Adrenal gland (tissue), 5 donors: ENCODE measurements at regions not wholly inside any gene's neighbourhood (a gene's known extent, or its start where the extent isn't known, plus 50 kb on each side); places are given as distances from the start of the nearest gene placed in this dataset.
"Not testable (repeated sequence)": the region's sequence is repeated elsewhere in the genome, so short reads cannot be mapped to it uniquely, and the experiment has no call there.

ENCODE experiments used
- POLR2A ChIP-seq, 2 donors: fragments of 450-650 bp; IDR thresholded peaks; one replicate each; pipeline ENCODE4 v1.6.1; 2017; ENCODE audit warnings: antibody characterized with exemption in 2 of 2, mild to moderate bottlenecking in 2 of 2, moderate library complexity in 1 of 2
- TF ChIP-seq, protein P1 (sequence below), 6 experiments: fragments of 450-650 bp in 4 of 6; fragments of 200-600 bp in 2 of 6; sonication (generic) in 1 of 6; IDR thresholded peaks; 1 replicate in 5 of 6; 2 replicates in 1 of 6; pipeline versions ENCODE4 v1.5.1 to v1.8.0; 2016 to 2021; ENCODE audit warnings: antibody characterized with exemption in 6 of 6, mild to moderate bottlenecking in 2 of 6, moderate library complexity in 1 of 6
- donor health status: DM: no; HTN: no; CAD: no.

DNA sequence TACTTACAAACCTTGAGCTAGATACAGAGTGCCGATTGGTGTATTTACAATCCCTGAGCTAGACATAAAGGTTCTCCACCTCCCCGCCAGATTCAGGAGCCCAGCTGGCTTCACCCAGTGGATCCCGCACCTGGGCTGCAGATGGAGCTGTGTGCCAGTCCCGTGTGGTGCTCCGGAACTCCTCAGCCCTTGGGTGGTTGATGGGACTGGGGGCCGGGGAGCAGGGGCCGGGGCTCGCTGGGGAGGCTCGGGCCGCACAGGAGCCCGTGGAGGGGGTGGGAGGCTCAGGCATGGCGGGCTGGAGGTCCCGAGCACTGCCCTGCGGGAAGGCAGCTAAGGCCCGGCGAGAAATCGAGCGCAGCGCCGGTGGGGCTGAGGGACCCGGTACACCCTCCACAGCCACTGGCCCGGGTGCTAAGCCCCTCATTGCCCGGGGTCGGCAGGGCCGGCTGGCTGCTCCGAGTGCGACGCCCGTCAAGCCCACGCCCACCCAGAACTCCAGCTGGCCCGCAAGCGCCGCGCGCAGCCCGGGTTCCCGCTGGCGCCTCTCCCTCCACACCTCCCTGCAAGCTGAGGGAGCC, 466.5 kb downstream of the TECRL start:
- TF ChIP-seq, protein P1, sequence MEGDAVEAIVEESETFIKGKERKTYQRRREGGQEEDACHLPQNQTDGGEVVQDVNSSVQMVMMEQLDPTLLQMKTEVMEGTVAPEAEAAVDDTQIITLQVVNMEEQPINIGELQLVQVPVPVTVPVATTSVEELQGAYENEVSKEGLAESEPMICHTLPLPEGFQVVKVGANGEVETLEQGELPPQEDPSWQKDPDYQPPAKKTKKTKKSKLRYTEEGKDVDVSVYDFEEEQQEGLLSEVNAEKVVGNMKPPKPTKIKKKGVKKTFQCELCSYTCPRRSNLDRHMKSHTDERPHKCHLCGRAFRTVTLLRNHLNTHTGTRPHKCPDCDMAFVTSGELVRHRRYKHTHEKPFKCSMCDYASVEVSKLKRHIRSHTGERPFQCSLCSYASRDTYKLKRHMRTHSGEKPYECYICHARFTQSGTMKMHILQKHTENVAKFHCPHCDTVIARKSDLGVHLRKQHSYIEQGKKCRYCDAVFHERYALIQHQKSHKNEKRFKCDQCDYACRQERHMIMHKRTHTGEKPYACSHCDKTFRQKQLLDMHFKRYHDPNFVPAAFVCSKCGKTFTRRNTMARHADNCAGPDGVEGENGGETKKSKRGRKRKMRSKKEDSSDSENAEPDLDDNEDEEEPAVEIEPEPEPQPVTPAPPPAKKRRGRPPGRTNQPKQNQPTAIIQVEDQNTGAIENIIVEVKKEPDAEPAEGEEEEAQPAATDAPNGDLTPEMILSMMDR (IDR thresholded peaks at IDR 0.05) = not testable (repeated sequence)
- not testable (repeated sequence) for TF ChIP-seq POLR2A (IDR thresholded peaks at IDR 0.05)
